Panc1 (cell line): ENCODE measurements at regions not wholly inside any gene's neighbourhood (a gene's known extent, or its start where the extent isn't known, plus 50 kb on each side); places are given as distances from the start of the nearest gene placed in this dataset.

Source experiments
- ATAC-seq: fragments of 200-7000 bp; cut with Tn5 transposase; 2 replicates; pipeline ENCODE4 v1.9.1; 2020; ENCODE audit warnings: mild to moderate bottlenecking, moderate library complexity
- BruUV-seq: library from RNA; stranded (reverse); fragments of 400-500 nt; replicated peaks from 2 replicates; lab custom pipeline; 2021; lab: Mats Ljungman, UMichigan
- CTCF ChIA-PET: fragments of 300-600 bp; sonication (Branson Sonifier 250); formaldehyde crosslinking; loops from one replicate; lab custom pipeline; 2022; ENCODE audit warnings: antibody characterized with exemption; lab: Charles Lee
- POLR2A ChIA-PET: fragments of 300-600 bp; sonication (Branson Sonifier 250); formaldehyde crosslinking; loops from one replicate; lab custom pipeline; 2022; ENCODE audit warnings: antibody characterized with exemption; lab: Charles Lee
- DNase-seq: peaks from one replicate; pipeline ENCODE4 v3.0.0-alpha.2; 2010; ENCODE audit warnings: low read depth, low spot score
- H3K27ac ChIP-seq: 2 replicates; pipeline ENCODE4 v1.5.1; 2011; ENCODE audit warnings: mild to moderate bottlenecking, low read length, inconsistent platforms
- H3K27me3 ChIP-seq: fragments of 200-500 bp; sonication (Bioruptor generic); 2 replicates; pipeline ENCODE4 v1.6.0; 2014; ENCODE audit warnings: low read length, inconsistent platforms; ENCODE audit not compliant: control insufficient read depth, insufficient read depth
- H3K36me3 ChIP-seq: fragments of 200-500 bp; sonication (Bioruptor generic); 2 replicates; pipeline ENCODE4 v1.5.1; 2014; ENCODE audit warnings: inconsistent platforms, mild to moderate bottlenecking, low read length, moderate library complexity; ENCODE audit not compliant: control insufficient read depth, insufficient read depth
- H3K4me1 ChIP-seq: 2 replicates; pipeline ENCODE4 v1.5.1; 2011; ENCODE audit warnings: inconsistent platforms, mild to moderate bottlenecking, low read length, moderate library complexity; ENCODE audit not compliant: control insufficient read depth, insufficient read depth
- H3K4me3 ChIP-seq, 2 experiments: 2 replicates each; pipeline ENCODE4 v1.5.1; 2011 to 2012; ENCODE audit warnings: low read depth in 2 of 2, low read length in 2 of 2, mild to moderate bottlenecking in 2 of 2, inconsistent platforms in 1 of 2, moderate library complexity in 1 of 2
- H3K9me3 ChIP-seq: fragments of 200-500 bp; sonication (Bioruptor generic); 2 replicates; pipeline ENCODE4 v1.5.1; 2014; ENCODE audit warnings: low read depth, mild to moderate bottlenecking, inconsistent platforms, low read length, moderate library complexity; ENCODE audit not compliant: control insufficient read depth, insufficient read depth
- CTCF ChIP-seq: fragments of 450-650 bp; IDR thresholded peaks from 2 replicates; pipeline ENCODE4 v1.5.1; 2017; ENCODE audit warnings: mild to moderate bottlenecking
- POLR2AphosphoS5 ChIP-seq: IDR thresholded peaks from 2 replicates; pipeline ENCODE4 v1.6.1; 2012; ENCODE audit warnings: mild to moderate bottlenecking, low read depth, low read length, moderate library complexity
- REST ChIP-seq, 2 experiments: IDR thresholded peaks; 2 replicates each; pipeline ENCODE4 v1.6.1; 2011 to 2012; ENCODE audit warnings: low read depth in 2 of 2, control low read depth in 1 of 2, low read length in 1 of 2, mild to moderate bottlenecking in 1 of 2, moderate library complexity in 1 of 2; ENCODE audit not compliant: insufficient read depth in 1 of 2
- SIN3A ChIP-seq: IDR thresholded peaks from 2 replicates; pipeline ENCODE4 v1.6.1; 2012; ENCODE audit warnings: low read depth, mild to moderate bottlenecking, low read length, moderate library complexity, borderline replicate concordance; ENCODE audit not compliant: insufficient read depth
- TCF7L2 ChIP-seq: IDR thresholded peaks from 2 replicates; pipeline ENCODE4 v1.6.1; 2011; ENCODE audit warnings: mild to moderate bottlenecking, low read depth, low read length, inconsistent platforms
- in situ Hi-C: cut with HindIII; loops from 2 replicates; pipeline ENCODE4 v1.10.0; 2016; ENCODE audit warnings: low sequenced_read_pairs, low pct_unique_long_range_greater_than_20kb
- intact Hi-C: fragments of 100-400 bp; cut with micrococcal nuclease; formaldehyde crosslinking; loops from one replicate; pipeline ENCODE4 v1.10.0; 2022; ENCODE audit not compliant: unreplicated experiment

- Histone ChIP-seq H3K4me3 (no peak overlapping the region), H3K27me3 (no peaks in the 10 kb centered on the region), H3K4me1 (no peaks in the 10 kb centered on the region), H3K27ac (no peak overlapping the region), H3K9me3 (peaks cover 3% of the 10 kb centered on the region; the same call in 1 of the 2 replicates), H3K36me3 (no peaks in the 10 kb centered on the region)
- POLR2A ChIA-PET: no interaction called here
- TF ChIP-seq POLR2AphosphoS5: no peak
- in situ Hi-C loops: no loop called here
- CTCF ChIA-PET: no interaction called here
- BruUV-seq: no TSS peak
- ATAC-seq (no peak), DNase-seq (no peak)
- intact Hi-C loops: no loop called here
Measured at GRCh38 chr3:110397115-110397514, 674.5 kb upstream of the NECTIN3 start.

- POLR2A ChIA-PET: no interaction called here
- in situ Hi-C loops: no loop called here
Measured at GRCh38 chr3:110400315-110400714, 671.3 kb upstream of the NECTIN3 start.

More at GRCh38 chr3:110400315-110400714, 671.3 kb upstream of the NECTIN3 start:
- DNase-seq (no peak), ATAC-seq (no peak)
- TF ChIP-seq CTCF (no peak), POLR2AphosphoS5 (no peak), TCF7L2 (no peak), REST (IDR thresholded peaks at IDR 0.05; ENCODE audit: insufficient read depth in 1 of 2, low read depth in 2 of 2, low read length in 1 of 2) (no peak), SIN3A (no peak)
- H3K36me3 ChIP-seq: no peaks in the 10 kb centered on the region
- H3K27me3 ChIP-seq: no peaks in the 10 kb centered on the region
- no peak overlapping the region for H3K4me3 ChIP-seq
- intact Hi-C loops: no loop called here
- no peaks in the 10 kb centered on the region for H3K4me1 ChIP-seq
- no peak overlapping the region for H3K27ac ChIP-seq
- BruUV-seq: no TSS peak
- peaks cover 3% of the 10 kb centered on the region; the same call in 1 of the 2 replicates for H3K9me3 ChIP-seq
- CTCF ChIA-PET: no interaction called here
